RWPE2 (cell line): ENCODE measurements at regions not wholly inside any gene's neighbourhood (a gene's known extent, or its start where the extent isn't known, plus 50 kb on each side); places are given as distances from the start of the nearest gene placed in this dataset.
"Not testable (repeated sequence)": the region's sequence is repeated elsewhere in the genome, so short reads cannot be mapped to it uniquely, and the experiment has no call there.

ENCODE experiments used
- ATAC-seq: fragments of 200-7000 bp; cut with Tn5 transposase; 3 replicates; pipeline ENCODE4 v1.9.1; 2021; ENCODE audit warnings: low read depth
- DNase-seq: peaks from one replicate; pipeline ENCODE4 v3.0.0-alpha.2; 2020; ENCODE audit warnings: low spot score
- H3K27ac ChIP-seq: fragments of 450-650 bp; 2 replicates; pipeline ENCODE4 v1.5.1; 2017; ENCODE audit warnings: mild to moderate bottlenecking; ENCODE audit not compliant: poor library complexity, severe bottlenecking
- H3K27me3 ChIP-seq: fragments of 250-450 bp; sonication (Bioruptor Pico); 2 replicates; pipeline ENCODE4 v1.5.1; 2021; ENCODE audit warnings: mild to moderate bottlenecking, moderate library complexity; ENCODE audit not compliant: insufficient read depth, poor library complexity, severe bottlenecking
- H3K36me3 ChIP-seq: fragments of 250-450 bp; sonication (Bioruptor Pico); 2 replicates; pipeline ENCODE4 v1.5.1; 2020; ENCODE audit warnings: low read depth, mild to moderate bottlenecking, moderate library complexity
- H3K4me1 ChIP-seq: fragments of 250-450 bp; sonication (Bioruptor Pico); 2 replicates; pipeline ENCODE4 v1.5.1; 2021; ENCODE audit warnings: mild to moderate bottlenecking, moderate library complexity; ENCODE audit not compliant: insufficient read depth, poor library complexity, severe bottlenecking
- H3K4me3 ChIP-seq: fragments of 250-450 bp; sonication (Bioruptor Pico); 2 replicates; pipeline ENCODE4 v1.5.1; 2021; ENCODE audit warnings: mild to moderate bottlenecking, moderate library complexity; ENCODE audit not compliant: severe bottlenecking
- H3K9me3 ChIP-seq: fragments of 250-450 bp; sonication (Bioruptor Pico); 2 replicates; pipeline ENCODE4 v1.5.1; 2021; ENCODE audit warnings: mild to moderate bottlenecking, moderate library complexity; ENCODE audit not compliant: severe bottlenecking
- CTCF ChIP-seq: fragments of 450-650 bp; IDR thresholded peaks from one replicate; pipeline ENCODE4 v1.5.1; 2017; ENCODE audit warnings: mild to moderate bottlenecking, moderate library complexity; ENCODE audit not compliant: poor library complexity, severe bottlenecking

- no peaks in the 10 kb centered on the region for H3K27me3 ChIP-seq
- DNase-seq (no peak), ATAC-seq (peak; percentile 73)
- H3K4me3 ChIP-seq: no peak overlapping the region
- H3K36me3 ChIP-seq: no peaks in the 10 kb centered on the region
- peaks cover 16% of the 10 kb centered on the region for H3K4me1 ChIP-seq
- peak overlapping the region; percentile 51 for H3K27ac ChIP-seq
- TF ChIP-seq CTCF: no peak
- no peaks in the 10 kb centered on the region for H3K9me3 ChIP-seq
Measured at GRCh38 chr13:88031980-88032559, 360.9 kb downstream of the SLITRK5 start.

- not testable (repeated sequence) for H3K4me3 ChIP-seq, H3K36me3 ChIP-seq, H3K27ac ChIP-seq, ATAC-seq, H3K9me3 ChIP-seq, H3K27me3 ChIP-seq, DNase-seq
- peaks cover 15% of the 10 kb centered on the region for H3K4me1 ChIP-seq
Measured at GRCh38 chr13:88036205-88036604, 365.0 kb downstream of the SLITRK5 start.

- TF ChIP-seq CTCF: no peak
- no peaks in the 10 kb centered on the region for H3K36me3 ChIP-seq
Measured at GRCh38 chr13:88042489-88042888, 371.3 kb downstream of the SLITRK5 start.

GRCh38 chr13:88051746-88052482, 380.7 kb downstream of the SLITRK5 start:
- no peaks in the 10 kb centered on the region for H3K36me3 ChIP-seq
- no peak for DNase-seq
- no peaks in the 10 kb centered on the region for H3K27me3 ChIP-seq
- no peak overlapping the region for H3K4me3 ChIP-seq
- no peaks in the 10 kb centered on the region for H3K9me3 ChIP-seq
- H3K27ac ChIP-seq: no peak overlapping the region
- no peak for TF ChIP-seq CTCF
- ATAC-seq: no peak
- H3K4me1 ChIP-seq: no peaks in the 10 kb centered on the region

More at GRCh38 chr13:88042489-88042888, 371.3 kb downstream of the SLITRK5 start:
- Histone ChIP-seq H3K4me1 (no peaks in the 10 kb centered on the region), H3K4me3 (no peak overlapping the region), H3K27ac (no peak overlapping the region), H3K9me3 (no peaks in the 10 kb centered on the region), H3K27me3 (no peaks in the 10 kb centered on the region)
- DNase-seq: no peak
- peak; percentile 59; the same call in 2 of the 3 replicates for ATAC-seq

GRCh38 chr13:88063741-88064140, 392.6 kb downstream of the SLITRK5 start:
- ATAC-seq: no peak
- no peak for DNase-seq

More at GRCh38 chr13:88063741-88064140, 392.6 kb downstream of the SLITRK5 start:
- H3K36me3 ChIP-seq: no peaks in the 10 kb centered on the region
- no peak overlapping the region for H3K4me3 ChIP-seq
- H3K4me1 ChIP-seq: no peaks in the 10 kb centered on the region
- no peak overlapping the region for H3K27ac ChIP-seq
- no peaks in the 10 kb centered on the region for H3K9me3 ChIP-seq
- H3K27me3 ChIP-seq: no peaks in the 10 kb centered on the region
- TF ChIP-seq CTCF: no peak
